ENCODE measurements at regions not wholly inside any gene's neighbourhood (a gene's known extent, or its start where the extent isn't known, plus 50 kb on each side); places are given as distances from the start of the nearest gene placed in this dataset.

DNA sequence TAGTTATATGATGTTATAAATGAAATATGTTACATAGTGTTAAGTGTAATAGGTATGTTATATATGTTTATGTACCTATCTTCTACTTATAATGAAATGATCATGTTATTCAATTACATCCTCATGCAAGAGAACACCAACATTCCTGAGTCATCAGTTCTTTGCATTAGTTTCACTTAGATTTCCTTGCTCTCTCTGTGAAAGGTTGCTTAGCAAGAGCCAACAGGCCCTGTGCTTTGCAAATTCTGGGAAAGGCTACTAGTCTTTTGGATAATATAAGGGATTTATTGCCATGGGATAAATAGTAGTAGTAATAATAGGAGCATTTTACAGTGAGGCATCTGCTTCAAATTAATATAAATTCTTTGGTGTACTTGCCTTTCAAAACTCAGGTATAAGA, 274.8 kb downstream of the SP3 start:
- Histone ChIP-seq H3K4me3 (no peak overlapping the region), H3K27ac (no peak overlapping the region), H3K9me3 (no peaks in the 10 kb centered on the region), H3K36me3 (no peaks in the 10 kb centered on the region), H3K27me3 (no peaks in the 10 kb centered on the region), H3K4me1 (no peaks in the 10 kb centered on the region)
- no peak for ATAC-seq
- no peak for DNase-seq
- TF ChIP-seq, protein P1, sequence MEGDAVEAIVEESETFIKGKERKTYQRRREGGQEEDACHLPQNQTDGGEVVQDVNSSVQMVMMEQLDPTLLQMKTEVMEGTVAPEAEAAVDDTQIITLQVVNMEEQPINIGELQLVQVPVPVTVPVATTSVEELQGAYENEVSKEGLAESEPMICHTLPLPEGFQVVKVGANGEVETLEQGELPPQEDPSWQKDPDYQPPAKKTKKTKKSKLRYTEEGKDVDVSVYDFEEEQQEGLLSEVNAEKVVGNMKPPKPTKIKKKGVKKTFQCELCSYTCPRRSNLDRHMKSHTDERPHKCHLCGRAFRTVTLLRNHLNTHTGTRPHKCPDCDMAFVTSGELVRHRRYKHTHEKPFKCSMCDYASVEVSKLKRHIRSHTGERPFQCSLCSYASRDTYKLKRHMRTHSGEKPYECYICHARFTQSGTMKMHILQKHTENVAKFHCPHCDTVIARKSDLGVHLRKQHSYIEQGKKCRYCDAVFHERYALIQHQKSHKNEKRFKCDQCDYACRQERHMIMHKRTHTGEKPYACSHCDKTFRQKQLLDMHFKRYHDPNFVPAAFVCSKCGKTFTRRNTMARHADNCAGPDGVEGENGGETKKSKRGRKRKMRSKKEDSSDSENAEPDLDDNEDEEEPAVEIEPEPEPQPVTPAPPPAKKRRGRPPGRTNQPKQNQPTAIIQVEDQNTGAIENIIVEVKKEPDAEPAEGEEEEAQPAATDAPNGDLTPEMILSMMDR (IDR thresholded peaks at IDR 0.05) = no peak
- intact Hi-C loops (cut with DNase I) = no loop called here

- no peak overlapping the region for H3K4me3 ChIP-seq
- no peaks in the 10 kb centered on the region for H3K36me3 ChIP-seq
- DNase-seq (peak in 1 of 2 donors; percentile 17), ATAC-seq (peak in 5 of 8 donors; percentile 43 to 69 (median 49))
- H3K27me3 ChIP-seq = no peaks in the 10 kb centered on the region
- H3K4me1 ChIP-seq = no peaks in the 10 kb centered on the region
- 54 to 75% methylated on average over 5 of the region's 5 CpGs for WGBS, 2 donors
- intact Hi-C loops (cut with DNase I) = no loop called here
- no peak overlapping the region for H3K27ac ChIP-seq
- no peaks in the 10 kb centered on the region for H3K9me3 ChIP-seq
- TF ChIP-seq, protein P1 (IDR thresholded peaks at IDR 0.05) = no peak
These were observed 273.1 kb downstream of the SP3 start for GRCh38 chr2:173692068-173692467.

- WGBS, 2 donors = 83 to 86% methylated on average over 5 of the region's 5 CpGs
- H3K27ac ChIP-seq = peak overlapping the region in 2 of 10 donors; percentile 15 to 35
- no peaks in the 10 kb centered on the region for H3K27me3 ChIP-seq
- TF ChIP-seq, protein P1 (IDR thresholded peaks at IDR 0.05) = no peak
- no peak for ATAC-seq
- H3K4me1 ChIP-seq = no peaks in the 10 kb centered on the region
- no peaks in the 10 kb centered on the region for H3K36me3 ChIP-seq
- no peak for DNase-seq
- H3K4me3 ChIP-seq = no peak overlapping the region
- intact Hi-C loops (cut with DNase I) = no loop called here
- no peaks in the 10 kb centered on the region for H3K9me3 ChIP-seq
These were observed 272.1 kb downstream of the SP3 start for GRCh38 chr2:173693044-173693589.

DNA sequence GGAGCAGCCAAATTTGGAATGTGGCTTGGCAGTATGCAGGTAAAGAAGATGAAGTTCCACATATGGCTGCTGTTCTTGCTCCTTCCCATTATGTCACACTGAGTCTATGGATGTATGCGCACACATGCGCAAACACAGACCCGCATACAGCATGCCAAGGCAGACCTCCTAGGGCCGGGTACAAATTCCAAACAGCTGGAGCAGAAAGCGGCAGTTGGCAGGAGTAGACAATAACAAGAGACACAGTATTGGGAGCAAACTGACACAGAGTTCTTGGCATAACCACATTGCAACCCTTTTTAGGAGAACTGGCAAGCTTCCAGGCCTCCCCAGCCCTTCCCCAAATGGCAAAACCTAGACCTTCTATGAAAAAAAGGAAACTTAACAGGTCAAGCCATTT, 268.9 kb downstream of the SP3 start:
- DNase-seq (no peak), ATAC-seq (no peak)
- TF ChIP-seq, protein P1 (IDR thresholded peaks at IDR 0.05) = no peak
- intact Hi-C loops (cut with DNase I) = no loop called here
- Histone ChIP-seq H3K36me3 (no peaks in the 10 kb centered on the region), H3K27ac (no peak overlapping the region), H3K4me1 (no peaks in the 10 kb centered on the region), H3K27me3 (no peaks in the 10 kb centered on the region), H3K4me3 (no peak overlapping the region), H3K9me3 (no peaks in the 10 kb centered on the region)
- 89 to 93% methylated on average over 5 of the region's 5 CpGs for WGBS, 2 donors

Data from heart right ventricle (tissue), 16 donors.